ENCODE measurements at regions not wholly inside any gene's neighbourhood (a gene's known extent, or its start where the extent isn't known, plus 50 kb on each side); places are given as distances from the start of the nearest gene placed in this dataset.
"Not testable (repeated sequence)": the region's sequence is repeated elsewhere in the genome, so short reads cannot be mapped to it uniquely, and the experiment has no call there.

DNA sequence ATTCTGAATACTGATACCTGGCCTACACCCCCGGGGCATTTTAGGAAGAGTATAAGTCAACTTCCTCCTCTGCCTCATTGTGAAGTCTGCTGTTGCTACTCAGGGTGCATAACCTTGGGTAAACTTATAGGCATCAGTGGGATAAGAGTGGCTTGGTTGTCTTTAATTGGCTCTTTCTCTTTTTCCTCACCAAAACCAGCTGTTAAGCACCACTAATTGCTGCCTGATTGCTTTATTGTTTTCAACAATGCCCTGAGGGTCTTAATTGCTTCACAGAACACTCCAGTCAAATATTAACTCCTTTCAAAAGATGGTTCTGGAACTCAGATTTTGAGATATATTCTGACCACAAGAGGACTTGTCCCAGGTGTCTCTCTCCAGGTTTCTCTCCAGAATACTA is 337.0 kb upstream of the MAGEB16 start:
- Mint-ChIP-seq H3K36me3 (ENCODE audit: low read depth) (no peaks in the 10 kb centered on the region), H3K4me3 (no peak overlapping the region), H3K4me1 (no peaks in the 10 kb centered on the region), H3K9me3 (peaks cover 4% of the 10 kb centered on the region), H3K27me3 (no peaks in the 10 kb centered on the region), H3K27ac (no peak overlapping the region)
- POLR2A ChIA-PET, result no interaction called here
- intact Hi-C loops (cut with micrococcal nuclease), result no loop called here
- DNase-seq, result no peak
- TF ChIP-seq, protein P1, sequence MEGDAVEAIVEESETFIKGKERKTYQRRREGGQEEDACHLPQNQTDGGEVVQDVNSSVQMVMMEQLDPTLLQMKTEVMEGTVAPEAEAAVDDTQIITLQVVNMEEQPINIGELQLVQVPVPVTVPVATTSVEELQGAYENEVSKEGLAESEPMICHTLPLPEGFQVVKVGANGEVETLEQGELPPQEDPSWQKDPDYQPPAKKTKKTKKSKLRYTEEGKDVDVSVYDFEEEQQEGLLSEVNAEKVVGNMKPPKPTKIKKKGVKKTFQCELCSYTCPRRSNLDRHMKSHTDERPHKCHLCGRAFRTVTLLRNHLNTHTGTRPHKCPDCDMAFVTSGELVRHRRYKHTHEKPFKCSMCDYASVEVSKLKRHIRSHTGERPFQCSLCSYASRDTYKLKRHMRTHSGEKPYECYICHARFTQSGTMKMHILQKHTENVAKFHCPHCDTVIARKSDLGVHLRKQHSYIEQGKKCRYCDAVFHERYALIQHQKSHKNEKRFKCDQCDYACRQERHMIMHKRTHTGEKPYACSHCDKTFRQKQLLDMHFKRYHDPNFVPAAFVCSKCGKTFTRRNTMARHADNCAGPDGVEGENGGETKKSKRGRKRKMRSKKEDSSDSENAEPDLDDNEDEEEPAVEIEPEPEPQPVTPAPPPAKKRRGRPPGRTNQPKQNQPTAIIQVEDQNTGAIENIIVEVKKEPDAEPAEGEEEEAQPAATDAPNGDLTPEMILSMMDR (IDR thresholded peaks at IDR 0.05), result no peak
- CTCF ChIA-PET, result no interaction called here
- no peak for ATAC-seq (ENCODE audit: low read depth)

DNA sequence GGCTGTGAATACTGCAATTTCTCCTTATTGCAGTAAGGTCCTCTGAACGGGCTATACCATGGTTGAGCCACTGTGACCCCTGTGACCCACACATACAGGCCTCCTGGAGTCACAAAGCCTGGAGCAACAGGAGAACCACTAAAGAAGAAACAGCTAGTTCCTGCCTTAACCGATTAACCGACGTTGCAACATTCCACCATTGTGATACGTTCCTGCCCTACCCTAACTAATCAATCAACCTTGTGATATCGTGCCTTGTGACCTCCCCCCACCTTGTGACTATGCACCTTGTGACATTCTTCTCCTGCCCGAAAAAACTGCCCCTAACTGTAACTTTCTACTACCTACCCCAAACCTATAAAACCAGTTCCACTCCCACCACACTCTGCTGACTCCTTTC is 301.5 kb upstream of the MAGEB16 start:
- CTCF ChIA-PET, H3K27ac Mint-ChIP-seq, H3K9me3 Mint-ChIP-seq: not testable (repeated sequence)

DNA sequence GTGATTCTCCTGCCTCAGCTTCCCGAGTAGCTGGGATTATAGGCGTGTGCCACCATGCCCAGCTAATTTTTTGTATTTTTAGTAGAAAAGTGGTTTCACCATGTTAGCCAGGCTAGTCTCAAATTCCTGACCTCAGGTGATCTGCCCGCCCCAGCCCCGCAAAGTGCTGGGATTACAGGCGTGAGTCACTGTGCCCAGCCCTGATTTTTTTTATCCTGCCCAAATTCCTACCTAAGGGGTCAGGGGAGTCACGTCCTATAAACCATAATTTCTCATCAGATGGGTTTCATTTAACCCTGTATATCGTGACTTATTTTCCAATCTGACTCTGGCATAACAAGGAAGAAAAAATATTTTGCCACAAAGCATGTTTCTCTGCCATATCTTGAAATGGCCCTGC is 300.7 kb upstream of the MAGEB16 start:
- ATAC-seq (ENCODE audit: low read depth); DNase-seq; POLR2A ChIA-PET; H3K4me3 Mint-ChIP-seq; H3K27me3 Mint-ChIP-seq; intact Hi-C loops (cut with micrococcal nuclease); CTCF ChIA-PET; H3K4me1 Mint-ChIP-seq; H3K27ac Mint-ChIP-seq; H3K9me3 Mint-ChIP-seq; H3K36me3 Mint-ChIP-seq (ENCODE audit: low read depth): not testable (repeated sequence)

More for the DNA sequence above, 301.5 kb upstream of the MAGEB16 start:
- H3K27me3 Mint-ChIP-seq; ATAC-seq (ENCODE audit: low read depth); DNase-seq; H3K36me3 Mint-ChIP-seq (ENCODE audit: low read depth); intact Hi-C loops (cut with micrococcal nuclease); POLR2A ChIA-PET; H3K4me1 Mint-ChIP-seq; H3K4me3 Mint-ChIP-seq: not testable (repeated sequence)

DNA sequence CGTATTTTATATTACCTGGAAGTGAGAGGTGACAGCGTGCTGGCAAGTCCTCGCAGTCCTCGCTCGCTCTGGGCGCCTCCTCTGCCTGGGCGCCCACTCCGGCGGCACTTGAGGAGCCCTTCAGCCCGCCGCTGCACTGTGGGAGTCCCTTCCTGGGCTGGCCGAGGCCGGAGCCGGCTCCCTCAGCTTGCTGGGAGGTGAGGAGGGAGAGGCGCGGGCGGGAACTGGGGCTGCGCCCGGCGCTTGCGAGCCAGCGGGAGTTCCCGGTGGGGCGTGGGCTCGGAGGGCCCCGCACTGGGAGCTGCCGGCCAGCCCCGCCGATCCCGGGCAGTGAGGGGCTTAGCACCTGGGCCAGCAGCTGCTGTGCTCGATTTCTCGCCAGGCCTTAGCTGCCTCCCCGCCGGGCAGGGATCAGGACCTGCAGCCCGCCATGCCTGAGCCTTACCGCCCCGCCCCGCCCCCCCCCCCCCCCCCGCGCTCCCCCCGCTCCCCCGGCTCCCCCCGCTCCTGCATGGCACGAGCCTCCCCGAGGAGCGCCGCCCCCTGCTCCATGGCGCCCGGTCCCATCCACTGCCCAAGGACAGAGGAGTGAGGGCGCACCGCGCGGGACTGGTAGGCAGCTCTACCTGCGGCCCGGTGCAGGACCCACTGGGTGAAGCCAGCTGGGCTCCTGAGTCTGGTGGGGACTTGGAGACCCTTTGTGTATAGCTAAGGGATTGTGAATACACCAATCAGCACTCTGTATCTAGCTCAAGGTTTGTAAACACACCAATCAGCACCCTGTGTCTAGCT is 298.9 kb upstream of the MAGEB16 start:
- ChIA-PET CTCF (no interaction called here), POLR2A (no interaction called here)
- no peak overlapping the region for H3K27ac Mint-ChIP-seq
- intact Hi-C loops (cut with micrococcal nuclease), result no loop called here
- ATAC-seq (ENCODE audit: low read depth) (no peak), DNase-seq (no peak)
- H3K27me3 Mint-ChIP-seq, result no peaks in the 10 kb centered on the region
- no peaks in the 10 kb centered on the region for H3K9me3 Mint-ChIP-seq
- H3K4me3 Mint-ChIP-seq, result no peak overlapping the region
- TF ChIP-seq, protein P1 (IDR thresholded peaks at IDR 0.05), result no peak
- H3K36me3 Mint-ChIP-seq (ENCODE audit: low read depth), result no peaks in the 10 kb centered on the region
- H3K4me1 Mint-ChIP-seq, result no peaks in the 10 kb centered on the region

DNA sequence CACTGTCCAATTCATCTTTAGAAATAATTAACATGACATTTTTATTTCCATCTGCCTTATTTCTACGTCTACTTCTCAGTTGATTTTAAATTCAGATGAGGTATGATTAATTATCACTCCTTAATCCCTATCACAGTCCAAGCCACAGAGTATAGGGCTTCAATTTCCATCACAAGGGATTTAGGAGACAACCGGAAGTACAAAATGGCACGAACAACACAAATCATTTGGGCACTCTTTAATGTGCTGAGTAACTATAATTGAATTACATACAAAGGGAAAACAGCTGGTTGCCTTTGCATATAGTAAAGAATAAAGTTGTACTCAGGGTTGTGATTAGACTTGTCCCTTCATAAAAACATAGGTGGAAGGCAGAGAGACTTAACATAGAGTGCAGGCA is 290.4 kb upstream of the MAGEB16 start:
- no peak overlapping the region for H3K27ac Mint-ChIP-seq
- intact Hi-C loops (cut with micrococcal nuclease), result no loop called here
- CTCF ChIA-PET, result no interaction called here
- POLR2A ChIA-PET, result no interaction called here
- H3K4me3 Mint-ChIP-seq, result no peak overlapping the region
- no peaks in the 10 kb centered on the region for H3K4me1 Mint-ChIP-seq
- ATAC-seq (ENCODE audit: low read depth) (no peak), DNase-seq (no peak)
- no peaks in the 10 kb centered on the region for H3K36me3 Mint-ChIP-seq (ENCODE audit: low read depth)
- H3K27me3 Mint-ChIP-seq, result no peaks in the 10 kb centered on the region
- TF ChIP-seq, protein P1 (IDR thresholded peaks at IDR 0.05), result no peak
- H3K9me3 Mint-ChIP-seq, result peaks cover 4% of the 10 kb centered on the region

DNA sequence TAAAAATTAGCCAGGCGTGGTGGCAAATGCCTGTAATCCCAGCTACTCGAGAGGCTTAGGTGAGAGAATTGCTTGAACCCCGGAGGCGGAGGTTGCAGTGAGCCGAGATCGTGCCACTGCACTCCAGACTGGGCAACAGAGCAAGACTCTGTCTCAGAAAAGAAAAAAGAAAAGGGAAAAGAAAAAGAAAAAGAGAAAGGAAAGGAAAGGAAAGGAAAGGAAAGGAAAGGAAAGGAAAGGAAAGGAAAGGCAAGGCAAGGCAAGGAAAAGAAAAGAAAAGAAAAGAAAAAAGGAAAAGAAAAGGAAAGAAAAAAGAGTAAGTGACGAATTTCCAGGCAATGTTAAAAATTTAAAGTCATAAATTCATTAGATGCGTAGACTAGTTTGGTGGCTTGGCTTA is 250.1 kb upstream of the MAGEB16 start:
- DNase-seq; CTCF ChIA-PET; H3K36me3 Mint-ChIP-seq (ENCODE audit: low read depth); ATAC-seq (ENCODE audit: low read depth); H3K4me1 Mint-ChIP-seq; intact Hi-C loops (cut with micrococcal nuclease); H3K4me3 Mint-ChIP-seq; POLR2A ChIA-PET; H3K27me3 Mint-ChIP-seq; H3K27ac Mint-ChIP-seq; H3K9me3 Mint-ChIP-seq: not testable (repeated sequence)

DNA sequence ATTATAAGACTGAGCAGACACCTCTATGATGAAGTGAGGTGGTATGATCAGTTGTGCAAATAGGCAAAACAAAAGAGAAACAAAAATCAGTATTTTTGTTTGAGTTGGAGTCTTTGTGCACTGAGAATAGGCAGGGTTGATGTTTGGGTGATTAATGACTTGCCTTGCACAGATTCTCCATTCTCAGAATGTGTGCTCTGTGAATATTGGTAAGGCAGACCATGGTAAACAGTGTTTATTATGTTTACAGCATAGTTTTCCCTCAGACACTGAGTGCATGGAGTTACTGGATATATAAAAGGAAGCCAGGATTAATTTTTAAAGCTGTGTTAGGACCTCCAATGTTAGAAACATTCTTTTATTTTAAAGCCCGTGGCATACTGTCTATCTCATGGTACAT is 240.2 kb upstream of the MAGEB16 start:
- H3K27ac Mint-ChIP-seq, result no peak overlapping the region
- DNase-seq (no peak), ATAC-seq (ENCODE audit: low read depth) (no peak)
- H3K27me3 Mint-ChIP-seq, result no peaks in the 10 kb centered on the region
- ChIA-PET CTCF (no interaction called here), POLR2A (no interaction called here)
- no peak overlapping the region for H3K4me3 Mint-ChIP-seq
- TF ChIP-seq, protein P1 (IDR thresholded peaks at IDR 0.05), result no peak
- intact Hi-C loops (cut with micrococcal nuclease), result no loop called here
- H3K4me1 Mint-ChIP-seq, result no peaks in the 10 kb centered on the region
- no peaks in the 10 kb centered on the region for H3K36me3 Mint-ChIP-seq (ENCODE audit: low read depth)
- H3K9me3 Mint-ChIP-seq, result no peaks in the 10 kb centered on the region

Measured in activated B cell treated with CpG ODN at 0.5 μM for 24 hours (primary cell).